GM10248 (cell line): ENCODE measurements at regions not wholly inside any gene's neighbourhood (a gene's known extent, or its start where the extent isn't known, plus 50 kb on each side); places are given as distances from the start of the nearest gene placed in this dataset.

Experiments
- CTCF ChIA-PET: fragments of 300-600 bp; sonication (Branson Sonifier 250); formaldehyde crosslinking; extraction: SDS; loops from one replicate; lab custom pipeline; 2021; ENCODE audit warnings: antibody characterized with exemption; lab: Yijun Ruan, JAX
- POLR2A ChIA-PET: fragments of 350-650 bp; sonication (Branson Sonifier 250); formaldehyde crosslinking; extraction: SDS; loops from one replicate; lab custom pipeline; 2020; ENCODE audit warnings: antibody characterized with exemption; lab: Yijun Ruan, JAX
- DNase-seq: peaks from one replicate; pipeline ENCODE4 v3.0.0; 2012; ENCODE audit errors: extremely low spot score
- TF ChIP-seq, protein P1 (sequence below): IDR thresholded peaks from 2 replicates; pipeline ENCODE4 v1.5.1; 2012; ENCODE audit warnings: mild to moderate bottlenecking, low read depth; ENCODE audit errors: extremely low read depth, missing control alignments, control extremely low read depth

DNA sequence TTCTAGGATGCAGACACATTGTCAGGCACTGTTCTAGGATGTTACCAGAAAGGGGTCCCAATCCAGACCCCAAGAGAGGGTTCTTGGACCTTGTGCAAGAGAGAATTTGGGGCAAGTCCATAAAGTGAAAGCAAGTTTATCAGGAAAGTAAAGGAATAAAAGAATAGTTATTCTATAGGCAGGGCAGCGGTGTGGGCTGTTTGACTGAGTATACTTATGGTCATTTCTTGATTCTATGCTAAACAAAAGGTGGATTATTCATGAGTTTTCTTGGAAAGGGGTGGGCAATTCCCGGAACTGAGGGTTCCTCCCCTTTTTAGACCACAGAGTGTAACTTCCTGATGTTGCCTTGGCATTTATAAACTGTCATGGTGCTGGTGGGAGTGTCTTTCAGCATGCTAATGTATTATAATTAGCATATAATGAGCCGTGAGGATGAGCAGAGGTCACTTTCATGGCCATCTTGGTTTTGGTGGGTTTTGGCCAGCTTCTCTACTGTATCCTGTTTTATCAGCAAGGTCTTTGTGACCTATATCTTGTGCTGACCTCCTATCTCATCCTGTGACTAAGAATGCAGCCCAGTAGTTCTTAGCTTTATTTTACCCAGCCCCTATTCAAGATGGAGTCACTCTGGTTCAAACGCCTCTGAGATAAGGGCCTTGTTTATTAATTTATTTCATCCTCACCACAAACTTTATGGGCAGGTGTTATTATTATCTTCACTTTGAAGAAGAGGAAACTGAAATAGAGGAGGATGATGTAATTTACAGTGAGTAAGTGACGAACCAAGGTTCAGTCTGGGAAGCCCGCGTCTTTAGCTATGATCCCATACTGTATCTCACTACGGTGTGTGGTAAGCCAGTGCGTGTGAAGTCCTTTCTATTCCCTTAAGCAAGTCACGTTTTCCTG is 186.0 kb upstream of the KLF4 start:
- ChIA-PET CTCF (no interaction called here), POLR2A (no interaction called here)
- DNase-seq: no peak
- TF ChIP-seq, protein P1, sequence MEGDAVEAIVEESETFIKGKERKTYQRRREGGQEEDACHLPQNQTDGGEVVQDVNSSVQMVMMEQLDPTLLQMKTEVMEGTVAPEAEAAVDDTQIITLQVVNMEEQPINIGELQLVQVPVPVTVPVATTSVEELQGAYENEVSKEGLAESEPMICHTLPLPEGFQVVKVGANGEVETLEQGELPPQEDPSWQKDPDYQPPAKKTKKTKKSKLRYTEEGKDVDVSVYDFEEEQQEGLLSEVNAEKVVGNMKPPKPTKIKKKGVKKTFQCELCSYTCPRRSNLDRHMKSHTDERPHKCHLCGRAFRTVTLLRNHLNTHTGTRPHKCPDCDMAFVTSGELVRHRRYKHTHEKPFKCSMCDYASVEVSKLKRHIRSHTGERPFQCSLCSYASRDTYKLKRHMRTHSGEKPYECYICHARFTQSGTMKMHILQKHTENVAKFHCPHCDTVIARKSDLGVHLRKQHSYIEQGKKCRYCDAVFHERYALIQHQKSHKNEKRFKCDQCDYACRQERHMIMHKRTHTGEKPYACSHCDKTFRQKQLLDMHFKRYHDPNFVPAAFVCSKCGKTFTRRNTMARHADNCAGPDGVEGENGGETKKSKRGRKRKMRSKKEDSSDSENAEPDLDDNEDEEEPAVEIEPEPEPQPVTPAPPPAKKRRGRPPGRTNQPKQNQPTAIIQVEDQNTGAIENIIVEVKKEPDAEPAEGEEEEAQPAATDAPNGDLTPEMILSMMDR: no peak

DNA sequence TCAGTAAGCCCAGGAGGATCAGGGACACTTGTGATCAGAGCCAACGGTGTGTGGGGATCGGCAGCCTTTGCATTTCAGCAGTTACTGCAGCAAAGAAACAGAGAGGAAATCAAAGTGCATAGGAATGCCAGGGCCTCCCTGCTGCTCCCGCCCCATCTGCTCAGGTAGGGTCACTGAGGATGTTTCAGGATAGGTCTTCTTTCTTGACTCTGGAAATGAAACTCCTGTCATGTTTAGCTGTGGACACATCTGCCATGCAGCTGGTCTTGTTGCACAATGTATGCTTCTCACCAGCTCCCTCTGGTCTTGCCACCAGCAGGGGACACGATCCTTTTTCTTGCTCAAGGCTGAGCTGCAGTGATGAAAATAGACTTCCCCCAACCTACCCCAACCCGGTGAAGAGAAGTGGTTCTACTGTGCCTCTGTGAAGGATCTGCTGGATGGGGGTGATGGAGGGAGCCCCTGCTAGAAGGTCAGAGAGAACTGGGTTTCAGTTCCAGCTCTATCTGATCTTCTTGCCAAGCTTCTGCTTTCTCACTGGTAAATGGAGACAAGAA is 185.2 kb upstream of the KLF4 start:
- POLR2A ChIA-PET: no interaction called here
- no peak for DNase-seq
- CTCF ChIA-PET: no interaction called here
- TF ChIP-seq, protein P1: no peak

DNA sequence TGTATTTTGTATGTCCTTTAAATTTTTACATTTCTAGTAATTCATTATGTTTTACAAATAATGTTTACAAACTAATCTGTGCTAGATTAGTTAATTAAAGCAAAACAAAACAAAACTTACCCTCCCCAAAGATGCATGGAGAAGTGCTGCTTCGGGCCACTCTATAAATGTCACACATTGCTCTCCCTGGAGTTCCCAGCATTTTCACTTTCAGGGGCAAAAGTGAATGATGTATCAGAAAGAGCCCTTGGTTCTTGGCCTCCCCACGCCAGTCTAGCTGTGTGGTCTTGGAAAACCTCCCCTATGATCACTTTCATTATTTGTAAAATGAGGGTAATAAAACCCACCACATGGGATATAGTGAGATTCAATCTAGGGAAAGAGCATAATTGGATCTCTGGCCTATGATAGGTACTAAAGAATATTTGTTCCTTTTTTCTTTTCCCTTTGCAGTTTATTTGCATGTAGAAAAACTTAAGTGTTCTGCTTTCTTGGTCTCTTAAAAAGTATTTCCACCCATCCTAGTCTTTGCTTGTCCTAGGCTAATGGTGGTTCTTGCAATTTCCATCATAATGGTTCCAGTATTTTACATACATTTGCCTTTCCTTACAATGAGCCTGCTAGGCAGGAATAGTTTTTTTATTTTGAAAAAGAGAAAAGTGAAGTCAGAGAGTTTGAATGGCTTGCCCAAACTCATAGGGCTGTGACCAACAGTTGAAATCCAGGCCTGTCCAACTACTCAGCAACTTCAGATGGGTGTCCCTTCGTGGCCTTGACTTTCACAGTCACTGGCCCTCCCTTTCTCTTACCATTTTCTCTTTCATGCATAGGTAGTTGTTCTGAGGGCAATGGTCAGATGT is 184.5 kb upstream of the KLF4 start:
- DNase-seq: no peak
- ChIA-PET POLR2A (no interaction called here), CTCF (interaction anchor here (1.2 kb wide), 1 partner anchor 108 kb away, joined by 3 read pairs; no protein-coding TSS in a partner anchor)
- TF ChIP-seq, protein P1: no peak

DNA sequence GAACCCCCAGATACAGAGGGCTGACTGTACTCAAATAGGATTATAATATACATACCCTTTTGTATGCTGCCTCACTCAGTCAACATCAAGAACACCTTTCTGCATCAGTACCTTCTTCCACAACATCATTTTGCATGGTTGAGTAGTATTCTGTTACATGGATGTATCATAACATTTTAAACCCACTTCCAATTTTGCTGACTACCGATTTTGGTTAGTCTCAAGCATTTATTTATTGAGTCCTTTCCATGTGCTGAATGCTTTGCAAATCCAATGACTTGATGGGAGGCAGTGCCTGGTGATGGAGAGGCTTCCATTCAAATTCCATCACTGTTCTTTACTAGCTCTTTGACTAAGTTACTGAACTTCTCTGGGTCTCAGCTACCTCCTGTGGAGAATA is 182.0 kb upstream of the KLF4 start:
- CTCF ChIA-PET: interaction anchor here (1.8 kb wide), 1 partner anchor 13 kb away, joined by 5 read pairs; no protein-coding TSS in a partner anchor
- TF ChIP-seq, protein P1: no peak
- POLR2A ChIA-PET: no interaction called here
- DNase-seq: no peak

DNA sequence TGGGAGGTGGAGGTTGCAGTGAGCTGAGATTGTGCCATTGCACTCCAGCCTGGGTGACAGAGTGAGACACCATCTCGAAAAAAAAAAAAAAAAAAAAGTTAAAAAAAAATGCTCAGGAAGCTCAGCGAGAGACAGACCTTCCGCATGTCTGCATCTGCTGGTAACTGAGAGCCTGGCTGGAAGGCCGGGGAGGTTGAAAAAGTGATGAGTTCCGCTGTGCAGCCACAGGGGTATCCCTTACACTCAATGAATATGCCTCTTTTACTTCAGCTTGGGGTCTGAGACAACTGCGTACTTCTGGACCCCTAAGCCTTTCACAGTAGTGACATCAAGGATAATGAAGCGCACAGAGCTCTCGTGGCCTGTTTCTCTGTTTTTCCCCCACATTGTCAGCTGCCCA is 179.9 kb upstream of the KLF4 start:
- no peak for DNase-seq
- ChIA-PET POLR2A (no interaction called here), CTCF (interaction anchor here (1.1 kb wide), 2 partner anchors 9 to 12 kb away, joined by 3 read pairs; no protein-coding TSS in a partner anchor)
- TF ChIP-seq, protein P1: no peak

DNA sequence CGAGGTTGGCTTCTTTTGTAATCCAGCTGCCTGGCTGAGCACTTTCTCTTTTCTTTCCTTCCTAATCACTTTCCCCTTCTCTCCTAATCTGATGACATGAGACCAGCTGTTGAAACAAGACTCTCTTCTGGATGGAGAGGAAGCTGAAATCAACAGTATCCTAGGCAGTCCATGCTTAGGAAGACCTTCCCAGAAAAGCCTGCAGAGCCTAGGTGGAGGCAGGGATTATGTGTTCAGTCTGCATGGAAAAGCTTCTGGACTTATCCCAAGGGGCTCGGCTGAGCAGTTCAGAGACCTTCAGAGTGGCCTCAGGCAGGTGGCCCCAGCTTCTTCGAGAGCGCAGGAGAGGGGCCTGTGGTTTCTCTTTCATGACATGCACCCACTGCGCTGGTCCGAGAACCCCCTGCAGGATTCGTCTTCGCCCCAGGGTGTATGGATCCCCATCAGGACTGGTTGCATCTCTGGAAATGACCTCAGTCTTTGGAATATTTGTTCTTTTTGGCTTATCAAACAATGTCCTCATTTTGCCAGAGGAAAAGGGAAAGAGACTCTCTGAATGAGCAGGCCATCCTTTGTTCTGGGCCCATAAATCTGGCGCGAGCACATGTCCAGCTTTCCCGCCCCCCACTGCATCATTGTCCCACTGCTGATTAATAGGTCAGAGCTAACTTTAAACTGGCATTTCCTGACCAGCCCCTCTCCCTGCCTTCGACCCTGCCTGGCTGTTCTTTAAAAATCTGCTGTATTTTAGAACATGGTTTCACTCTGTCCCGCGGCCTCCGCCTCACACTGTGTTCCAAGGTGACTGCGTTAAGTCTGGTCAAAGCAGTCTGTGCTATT is 177.9 kb upstream of the KLF4 start:
- TF ChIP-seq, protein P1: no peak
- ChIA-PET POLR2A (no interaction called here), CTCF (no interaction called here)
- DNase-seq: no peak
